Liver (tissue), 8 donors: ENCODE measurements at regions not wholly inside any gene's neighbourhood (a gene's known extent, or its start where the extent isn't known, plus 50 kb on each side); places are given as distances from the start of the nearest gene placed in this dataset.
"Not testable (repeated sequence)": the region's sequence is repeated elsewhere in the genome, so short reads cannot be mapped to it uniquely, and the experiment has no call there.

Source experiments
- DNase-seq: peaks from one replicate; pipeline ENCODE4 v3.0.0-alpha.2; 2017; ENCODE audit warnings: low spot score
- H3K27ac ChIP-seq, 2 donors: one replicate each; pipeline ENCODE4 v1.7.0; 2013; ENCODE audit warnings: inconsistent platforms in 2 of 2, low read length in 2 of 2, control low read depth in 1 of 2, low read depth in 1 of 2, mild to moderate bottlenecking in 1 of 2
- H3K27me3 ChIP-seq, 4 donors: one replicate each; pipeline versions ENCODE4 v1.6.1 to v1.7.0; 2013; ENCODE audit warnings: low read length in 3 of 4, inconsistent platforms in 1 of 4, mild to moderate bottlenecking in 1 of 4, moderate library complexity in 1 of 4; ENCODE audit not compliant: control insufficient read depth in 4 of 4, insufficient read depth in 4 of 4
- H3K36me3 ChIP-seq, 4 donors: one replicate each; pipeline versions ENCODE4 v1.6.1 to v1.7.0; 2013; ENCODE audit warnings: low read length in 3 of 4, mild to moderate bottlenecking in 3 of 4, low read depth in 1 of 4, moderate library complexity in 1 of 4; ENCODE audit not compliant: control insufficient read depth in 4 of 4, insufficient read depth in 3 of 4
- H3K4me1 ChIP-seq, 4 donors: one replicate each; pipeline versions ENCODE4 v1.6.1 to v1.7.0; 2013; ENCODE audit warnings: low read length in 3 of 4, mild to moderate bottlenecking in 3 of 4, moderate library complexity in 1 of 4; ENCODE audit not compliant: control insufficient read depth in 4 of 4, insufficient read depth in 4 of 4
- H3K4me3 ChIP-seq, 3 donors: one replicate each; pipeline versions ENCODE4 v1.6.1 to v1.7.0; 2013; ENCODE audit warnings: low read length in 3 of 3, control low read depth in 1 of 3, low read depth in 1 of 3, mild to moderate bottlenecking in 1 of 3
- H3K9ac ChIP-seq, 2 donors: one replicate each; pipeline ENCODE4 v1.7.0; 2013; ENCODE audit warnings: low read length in 2 of 2, mild to moderate bottlenecking in 2 of 2, moderate library complexity in 2 of 2, control low read depth in 1 of 2, low read depth in 1 of 2
- H3K9me3 ChIP-seq, 4 donors: one replicate each; pipeline versions ENCODE4 v1.6.1 to v1.7.0; 2013; ENCODE audit warnings: low read length in 3 of 4; ENCODE audit not compliant: control insufficient read depth in 4 of 4
- EGR1 ChIP-seq, 2 donors: IDR thresholded peaks; 2 replicates each; pipeline ENCODE4 v1.6.1; 2016 to 2018; ENCODE audit warnings: antibody characterized with exemption in 2 of 2, low read depth in 2 of 2
- FOXA2 ChIP-seq: IDR thresholded peaks from 2 replicates; pipeline ENCODE4 v1.6.1; 2016; ENCODE audit warnings: antibody characterized with exemption
- GABPA ChIP-seq, 2 donors: IDR thresholded peaks in 1 of 2; conservative IDR thresholded peaks in 1 of 2; 2 replicates each; pipeline ENCODE4 v1.6.1; 2016; ENCODE audit warnings: antibody characterized with exemption in 2 of 2, mild to moderate bottlenecking in 1 of 2, moderate library complexity in 1 of 2
- HNF4A ChIP-seq, 2 donors: conservative IDR thresholded peaks; 2 replicates each; pipeline ENCODE4 v1.6.1; 2016; ENCODE audit warnings: antibody characterized with exemption in 2 of 2, mild to moderate bottlenecking in 2 of 2
- HNF4G ChIP-seq: IDR thresholded peaks from 2 replicates; pipeline ENCODE4 v1.6.1; 2016; ENCODE audit warnings: antibody characterized with exemption
- JUND ChIP-seq, 2 donors: IDR thresholded peaks; 2 replicates each; pipeline ENCODE4 v1.6.1; 2016; ENCODE audit warnings: antibody characterized with exemption in 2 of 2
- NR2F2 ChIP-seq: IDR thresholded peaks from 2 replicates; pipeline ENCODE4 v1.6.1; 2016; ENCODE audit warnings: antibody characterized with exemption
- RAD21 ChIP-seq, 2 donors: IDR thresholded peaks; 2 replicates each; pipeline ENCODE4 v1.6.1; 2016; ENCODE audit warnings: antibody characterized with exemption in 2 of 2, mild to moderate bottlenecking in 2 of 2
- REST ChIP-seq: IDR thresholded peaks from 2 replicates; pipeline ENCODE4 v1.6.1; 2016; ENCODE audit warnings: antibody characterized with exemption, mild to moderate bottlenecking
- RXRA ChIP-seq, 2 donors: IDR thresholded peaks; 2 replicates each; pipeline ENCODE4 v1.6.1; 2017 to 2018; ENCODE audit warnings: antibody characterized with exemption in 2 of 2, mild to moderate bottlenecking in 1 of 2
- YY1 ChIP-seq: IDR thresholded peaks from 2 replicates; pipeline ENCODE4 v1.6.1; 2016; ENCODE audit warnings: antibody characterized with exemption, mild to moderate bottlenecking
- WGBS: extraction: QIAGEN DNeasy Blood & Tissue Kit; methylation state at CpG from one replicate; pipeline ENCODE4 v1.1.7; 2013; 5-methylcytosine and 5-hydroxymethylcytosine counted together
- TF ChIP-seq, protein P1 (sequence below): IDR thresholded peaks from 2 replicates; pipeline ENCODE4 v1.6.1; 2016; ENCODE audit warnings: antibody characterized with exemption
- TF ChIP-seq, protein P2 (sequence below): fragments of 150-350 bp; IDR thresholded peaks from 2 replicates; pipeline ENCODE4 v1.5.1; 2017; ENCODE audit warnings: improper control_type of control experiment, low read depth, low read length; ENCODE audit not compliant: missing input control
- TF ChIP-seq, protein P3 (sequence below): IDR thresholded peaks from 2 replicates; pipeline ENCODE4 v1.6.1; 2016; ENCODE audit warnings: antibody characterized with exemption
- TF ChIP-seq, protein P4 (sequence below): IDR thresholded peaks from 2 replicates; pipeline ENCODE4 v1.6.1; 2016; ENCODE audit warnings: antibody characterized with exemption
- donor health status: healthy.
- donor health status: healthy.
- donor health status: healthy.
- donor health status: healthy.
- donor health status: healthy.

DNA sequence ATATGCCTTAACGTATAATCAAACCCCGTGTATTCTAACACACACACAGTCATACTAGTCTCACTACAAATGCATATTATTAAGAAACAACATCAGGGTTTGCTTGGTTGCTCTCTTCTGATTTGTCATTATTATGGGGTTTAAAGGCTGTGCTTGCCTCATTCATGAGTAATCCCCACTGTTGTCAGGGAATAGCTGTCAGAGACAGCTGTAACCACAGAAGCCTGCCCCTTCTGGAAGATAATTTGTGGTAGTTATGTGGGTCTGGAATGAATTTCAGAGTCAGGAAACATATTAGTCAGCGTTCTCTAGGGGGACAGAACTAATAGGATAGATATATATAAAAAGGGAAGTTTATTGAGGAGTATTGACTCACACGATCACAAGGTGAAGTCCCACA, 456.9 kb upstream of the TMEM132C start:
- 83% methylated on average over 4 of the region's 4 CpGs for WGBS
- Histone ChIP-seq H3K27me3 (peaks cover 0 to 5% (median 1%) of the 10 kb centered on the region in 4 donors), H3K36me3 (no peaks in the 10 kb centered on the region), H3K9me3 (no peaks in the 10 kb centered on the region), H3K4me3 (no peak overlapping the region), H3K27ac (no peak overlapping the region), H3K9ac (no peak overlapping the region), H3K4me1 (no peaks in the 10 kb centered on the region)
- DNase-seq, result no peak
- TF ChIP-seq, protein P1, sequence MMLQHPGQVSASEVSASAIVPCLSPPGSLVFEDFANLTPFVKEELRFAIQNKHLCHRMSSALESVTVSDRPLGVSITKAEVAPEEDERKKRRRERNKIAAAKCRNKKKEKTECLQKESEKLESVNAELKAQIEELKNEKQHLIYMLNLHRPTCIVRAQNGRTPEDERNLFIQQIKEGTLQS, result no peak
- TF ChIP-seq NR2F2 (no peak), JUND (IDR thresholded peaks at IDR 0.05) (no peak), GABPA (IDR thresholded peaks at IDR 0.05 in 1 of 2, conservative IDR thresholded peaks at IDR 0.05 in 1 of 2) (no peak), YY1 (no peak), RXRA (IDR thresholded peaks at IDR 0.05) (no peak), EGR1 (IDR thresholded peaks at IDR 0.05; ENCODE audit: low read depth in 2 of 2) (no peak), HNF4A (conservative IDR thresholded peaks at IDR 0.05) (no peak), HNF4G (no peak)
- TF ChIP-seq, protein P2, sequence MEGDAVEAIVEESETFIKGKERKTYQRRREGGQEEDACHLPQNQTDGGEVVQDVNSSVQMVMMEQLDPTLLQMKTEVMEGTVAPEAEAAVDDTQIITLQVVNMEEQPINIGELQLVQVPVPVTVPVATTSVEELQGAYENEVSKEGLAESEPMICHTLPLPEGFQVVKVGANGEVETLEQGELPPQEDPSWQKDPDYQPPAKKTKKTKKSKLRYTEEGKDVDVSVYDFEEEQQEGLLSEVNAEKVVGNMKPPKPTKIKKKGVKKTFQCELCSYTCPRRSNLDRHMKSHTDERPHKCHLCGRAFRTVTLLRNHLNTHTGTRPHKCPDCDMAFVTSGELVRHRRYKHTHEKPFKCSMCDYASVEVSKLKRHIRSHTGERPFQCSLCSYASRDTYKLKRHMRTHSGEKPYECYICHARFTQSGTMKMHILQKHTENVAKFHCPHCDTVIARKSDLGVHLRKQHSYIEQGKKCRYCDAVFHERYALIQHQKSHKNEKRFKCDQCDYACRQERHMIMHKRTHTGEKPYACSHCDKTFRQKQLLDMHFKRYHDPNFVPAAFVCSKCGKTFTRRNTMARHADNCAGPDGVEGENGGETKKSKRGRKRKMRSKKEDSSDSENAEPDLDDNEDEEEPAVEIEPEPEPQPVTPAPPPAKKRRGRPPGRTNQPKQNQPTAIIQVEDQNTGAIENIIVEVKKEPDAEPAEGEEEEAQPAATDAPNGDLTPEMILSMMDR, result no peak
- TF ChIP-seq, protein P3, sequence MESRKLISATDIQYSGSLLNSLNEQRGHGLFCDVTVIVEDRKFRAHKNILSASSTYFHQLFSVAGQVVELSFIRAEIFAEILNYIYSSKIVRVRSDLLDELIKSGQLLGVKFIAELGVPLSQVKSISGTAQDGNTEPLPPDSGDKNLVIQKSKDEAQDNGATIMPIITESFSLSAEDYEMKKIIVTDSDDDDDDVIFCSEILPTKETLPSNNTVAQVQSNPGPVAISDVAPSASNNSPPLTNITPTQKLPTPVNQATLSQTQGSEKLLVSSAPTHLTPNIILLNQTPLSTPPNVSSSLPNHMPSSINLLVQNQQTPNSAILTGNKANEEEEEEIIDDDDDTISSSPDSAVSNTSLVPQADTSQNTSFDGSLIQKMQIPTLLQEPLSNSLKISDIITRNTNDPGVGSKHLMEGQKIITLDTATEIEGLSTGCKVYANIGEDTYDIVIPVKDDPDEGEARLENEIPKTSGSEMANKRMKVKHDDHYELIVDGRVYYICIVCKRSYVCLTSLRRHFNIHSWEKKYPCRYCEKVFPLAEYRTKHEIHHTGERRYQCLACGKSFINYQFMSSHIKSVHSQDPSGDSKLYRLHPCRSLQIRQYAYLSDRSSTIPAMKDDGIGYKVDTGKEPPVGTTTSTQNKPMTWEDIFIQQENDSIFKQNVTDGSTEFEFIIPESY, result no peak

DNA sequence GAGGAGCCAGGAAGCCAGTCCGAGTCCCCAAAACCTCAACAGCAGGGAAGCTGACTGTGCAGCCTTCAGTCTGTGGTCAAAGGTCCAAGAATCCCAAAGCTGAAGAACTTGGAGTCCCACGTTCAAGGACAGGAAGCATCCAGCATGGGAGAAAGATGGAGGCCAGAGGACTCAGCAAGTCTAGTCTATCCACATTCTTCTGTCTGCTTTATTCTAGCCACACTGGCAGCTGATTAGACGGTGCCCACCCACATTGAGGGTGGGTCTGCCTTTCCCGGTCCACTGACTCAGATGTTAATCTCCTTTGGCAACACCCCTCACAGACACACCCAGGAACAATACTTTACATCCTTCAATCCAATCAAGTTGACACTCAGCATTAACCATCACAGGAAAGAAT, 456.5 kb upstream of the TMEM132C start:
- not testable (repeated sequence) for H3K4me3 ChIP-seq, DNase-seq, H3K9ac ChIP-seq, H3K27me3 ChIP-seq, H3K36me3 ChIP-seq, H3K9me3 ChIP-seq, H3K27ac ChIP-seq, H3K4me1 ChIP-seq
- 79% methylated on average over 4 of the region's 4 CpGs for WGBS

GRCh38 chr12:127811988-127812387, 455.0 kb upstream of the TMEM132C start:
- H3K27me3 ChIP-seq, result peaks cover 0 to 5% (median 0%) of the 10 kb centered on the region in 4 donors
- no peak overlapping the region for H3K4me3 ChIP-seq
- H3K4me1 ChIP-seq, result no peaks in the 10 kb centered on the region
- H3K9me3 ChIP-seq, result peaks cover 0 to 2% (median 0%) of the 10 kb centered on the region in 4 donors
- no peaks in the 10 kb centered on the region for H3K36me3 ChIP-seq
- 13% methylated on average over 7 of the region's 7 CpGs for WGBS
- H3K9ac ChIP-seq, result no peak overlapping the region
- TF ChIP-seq RAD21 (IDR thresholded peaks at IDR 0.05), result no peak
- TF ChIP-seq HNF4G, result no peak
- TF ChIP-seq GABPA (IDR thresholded peaks at IDR 0.05 in 1 of 2, conservative IDR thresholded peaks at IDR 0.05 in 1 of 2), result no peak
- TF ChIP-seq, protein P4, sequence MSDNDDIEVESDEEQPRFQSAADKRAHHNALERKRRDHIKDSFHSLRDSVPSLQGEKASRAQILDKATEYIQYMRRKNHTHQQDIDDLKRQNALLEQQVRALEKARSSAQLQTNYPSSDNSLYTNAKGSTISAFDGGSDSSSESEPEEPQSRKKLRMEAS, result no peak
- TF ChIP-seq, protein P2, result no peak
- no peak for TF ChIP-seq REST
- TF ChIP-seq NR2F2, result no peak
- TF ChIP-seq EGR1 (IDR thresholded peaks at IDR 0.05; ENCODE audit: low read depth in 2 of 2), result no peak
- no peak for TF ChIP-seq YY1
- no peak for TF ChIP-seq FOXA2
- no peak for TF ChIP-seq JUND (IDR thresholded peaks at IDR 0.05)
- no peak for DNase-seq
- no peak overlapping the region for H3K27ac ChIP-seq
